ENCODE measurements at regions not wholly inside any gene's neighbourhood (a gene's known extent, or its start where the extent isn't known, plus 50 kb on each side); places are given as distances from the start of the nearest gene placed in this dataset.

- Histone ChIP-seq H3K9ac (no peak overlapping the region), H3K36me3 (ENCODE audit: low read depth) (no peaks in the 10 kb centered on the region), H3K9me3 (ENCODE audit: low read depth) (no peaks in the 10 kb centered on the region), H2AFZ (no peak overlapping the region), H3K27me3 (replicated peaks; ENCODE audit: insufficient read depth) (no peaks in the 10 kb centered on the region), H3K4me1 (ENCODE audit: insufficient read depth) (no peaks in the 10 kb centered on the region), H3K27ac (no peak overlapping the region), H3F3A (ENCODE audit: insufficient read depth) (no peaks in the 10 kb centered on the region), H4K20me1 (ENCODE audit: insufficient read depth) (no peaks in the 10 kb centered on the region), H3K79me2 (ENCODE audit: insufficient read depth) (no peaks in the 10 kb centered on the region), H3K4me2 (ENCODE audit: unreplicated experiment) (no peak overlapping the region), H3K4me3 (no peak overlapping the region), H3K9me2 (ENCODE audit: insufficient read depth) (no peaks in the 10 kb centered on the region)
- no peak for DNase-seq
- TF ChIP-seq EZH2phosphoT487 (IDR thresholded peaks at IDR 0.05; ENCODE audit: insufficient read depth, low read depth) (no peak), EZH2 (IDR thresholded peaks at IDR 0.05; ENCODE audit: insufficient read depth, poor library complexity, severe bottlenecking) (no peak)
- in situ Hi-C loops (cut with MboI) = no loop called here
- WGBS, 2 experiments (ENCODE audit: low coverage in 1 of 2, low lambda C conversion rate in 2 of 2, missing lambda C conversion rate in 2 of 2) = 27 to 40% methylated on average over 3 of the region's 3 CpGs
Measured at GRCh38 chr2:59985923-59986322, 567.5 kb downstream of the BCL11A start.

- Histone ChIP-seq H3K4me1 (ENCODE audit: insufficient read depth) (no peaks in the 10 kb centered on the region), H3K27me3 (replicated peaks; ENCODE audit: insufficient read depth) (no peaks in the 10 kb centered on the region), H3F3A (ENCODE audit: insufficient read depth) (no peaks in the 10 kb centered on the region), H2AFZ (no peak overlapping the region), H4K20me1 (ENCODE audit: insufficient read depth) (no peaks in the 10 kb centered on the region), H3K4me3 (no peak overlapping the region), H3K9me2 (ENCODE audit: insufficient read depth) (no peaks in the 10 kb centered on the region), H3K9ac (no peak overlapping the region), H3K36me3 (ENCODE audit: low read depth) (no peaks in the 10 kb centered on the region), H3K27ac (no peak overlapping the region), H3K4me2 (ENCODE audit: unreplicated experiment) (no peak overlapping the region), H3K79me2 (ENCODE audit: insufficient read depth) (no peaks in the 10 kb centered on the region), H3K9me3 (ENCODE audit: low read depth) (no peaks in the 10 kb centered on the region)
- TF ChIP-seq EZH2phosphoT487 (IDR thresholded peaks at IDR 0.05; ENCODE audit: insufficient read depth, low read depth) (no peak), EZH2 (IDR thresholded peaks at IDR 0.05; ENCODE audit: insufficient read depth, poor library complexity, severe bottlenecking) (no peak)
- DNase-seq = no peak
- in situ Hi-C loops (cut with MboI) = no loop called here
- WGBS, 2 experiments (ENCODE audit: low coverage in 1 of 2, low lambda C conversion rate in 2 of 2, missing lambda C conversion rate in 2 of 2) = 25 to 39% methylated on average over 4 of the region's 4 CpGs
Measured at GRCh38 chr2:59974051-59974766, 579.2 kb downstream of the BCL11A start.

GRCh38 chr2:59969161-59969560 is 584.3 kb downstream of the BCL11A start:
- TF ChIP-seq EZH2phosphoT487 (IDR thresholded peaks at IDR 0.05; ENCODE audit: insufficient read depth, low read depth) (no peak), EZH2 (IDR thresholded peaks at IDR 0.05; ENCODE audit: insufficient read depth, poor library complexity, severe bottlenecking) (no peak)
- H3K4me1 ChIP-seq (ENCODE audit: insufficient read depth) = no peaks in the 10 kb centered on the region
- DNase-seq = no peak
- H3K4me2 ChIP-seq (ENCODE audit: unreplicated experiment) = no peak overlapping the region
- no peaks in the 10 kb centered on the region for H3K9me2 ChIP-seq (ENCODE audit: insufficient read depth)
- no peaks in the 10 kb centered on the region for H3F3A ChIP-seq (ENCODE audit: insufficient read depth)
- in situ Hi-C loops (cut with MboI) = no loop called here
- no peaks in the 10 kb centered on the region for H3K79me2 ChIP-seq (ENCODE audit: insufficient read depth)
- no peaks in the 10 kb centered on the region for H3K27me3 ChIP-seq (replicated peaks; ENCODE audit: insufficient read depth)
- H3K36me3 ChIP-seq (ENCODE audit: low read depth) = no peaks in the 10 kb centered on the region
- WGBS, 2 experiments (ENCODE audit: low coverage in 1 of 2, low lambda C conversion rate in 2 of 2, missing lambda C conversion rate in 2 of 2) = 40 to 56% methylated on average over 5 of the region's 5 CpGs
- no peaks in the 10 kb centered on the region for H3K9me3 ChIP-seq (ENCODE audit: low read depth)
- H3K9ac ChIP-seq = no peak overlapping the region
- H3K27ac ChIP-seq = no peak overlapping the region
- no peak overlapping the region for H2AFZ ChIP-seq
- no peak overlapping the region for H3K4me3 ChIP-seq
- H4K20me1 ChIP-seq (ENCODE audit: insufficient read depth) = no peaks in the 10 kb centered on the region

- H3K36me3 ChIP-seq (ENCODE audit: low read depth) = no peaks in the 10 kb centered on the region
- 0 to 4% methylated on average over 1 of the region's 1 CpG for WGBS, 2 experiments (ENCODE audit: low coverage in 1 of 2, low lambda C conversion rate in 2 of 2, missing lambda C conversion rate in 2 of 2)
- in situ Hi-C loops (cut with MboI) = no loop called here
- H3K27ac ChIP-seq = no peak overlapping the region
- H3K4me1 ChIP-seq (ENCODE audit: insufficient read depth) = no peaks in the 10 kb centered on the region
- no peak overlapping the region for H3K4me3 ChIP-seq
- H3K27me3 ChIP-seq (replicated peaks; ENCODE audit: insufficient read depth) = no peaks in the 10 kb centered on the region
- no peaks in the 10 kb centered on the region for H3F3A ChIP-seq (ENCODE audit: insufficient read depth)
- H3K9me3 ChIP-seq (ENCODE audit: low read depth) = no peaks in the 10 kb centered on the region
- H3K4me2 ChIP-seq (ENCODE audit: unreplicated experiment) = no peak overlapping the region
- no peak for DNase-seq
- no peaks in the 10 kb centered on the region for H3K79me2 ChIP-seq (ENCODE audit: insufficient read depth)
- no peak overlapping the region for H3K9ac ChIP-seq
- no peak for TF ChIP-seq EZH2 (IDR thresholded peaks at IDR 0.05; ENCODE audit: insufficient read depth, poor library complexity, severe bottlenecking)
- TF ChIP-seq EZH2phosphoT487 (IDR thresholded peaks at IDR 0.05; ENCODE audit: insufficient read depth, low read depth) = no peak
- H4K20me1 ChIP-seq (ENCODE audit: insufficient read depth) = no peaks in the 10 kb centered on the region
- no peaks in the 10 kb centered on the region for H3K9me2 ChIP-seq (ENCODE audit: insufficient read depth)
- no peak overlapping the region for H2AFZ ChIP-seq
Measured at GRCh38 chr2:59968441-59968840, 585.0 kb downstream of the BCL11A start.

All from GM23248 (cell line).